HepG2 (cell line): ENCODE measurements at regions not wholly inside any gene's neighbourhood (a gene's known extent, or its start where the extent isn't known, plus 50 kb on each side); places are given as distances from the start of the nearest gene placed in this dataset.

Experiments
- ATAC-seq: fragments of 200-7000 bp; cut with Tn5 transposase; 3 replicates; pipeline ENCODE4 v1.9.1; 2020; ENCODE audit warnings: mild to moderate bottlenecking, moderate library complexity
- BruUV-seq: library from RNA; stranded (reverse); fragments of 400-500 nt; replicated peaks from 2 replicates; lab custom pipeline; 2021; lab: Mats Ljungman, UMichigan
- CTCF ChIA-PET: fragments of 300-600 bp; formaldehyde crosslinking; extraction: SDS; loops from one replicate; lab custom pipeline; 2021; ENCODE audit warnings: low total read pairs, inconsistent platforms, low intra/inter-chr PET ratio; lab: Yijun Ruan, JAX
- POLR2A ChIA-PET: fragments of 350-600 bp; sonication (Branson Sonifier 250); formaldehyde crosslinking; loops from one replicate; lab custom pipeline; 2020; ENCODE audit warnings: antibody characterized with exemption, inconsistent platforms; lab: Yijun Ruan, JAX
- DNase-seq: peaks from one replicate; pipeline ENCODE4 v3.0.0-alpha.2; 2015; ENCODE audit warnings: low spot score
- FAIRE-seq: peaks from 3 replicates; lab custom pipeline; 2011; peaks lifted over from hg19 to GRCh38; lab: Jason Lieb, UNC
- H2AFZ ChIP-seq: one replicate; pipeline ENCODE4 v1.6.1; 2011; ENCODE audit warnings: low read length, inconsistent platforms
- H3K27ac ChIP-seq: fragments of 300-600 bp; 3 replicates; pipeline ENCODE4 v1.8.0; 2011; ENCODE audit warnings: mixed run types, mild to moderate bottlenecking, mixed read lengths, low read length, inconsistent platforms; ENCODE audit not compliant: insufficient read depth; ENCODE audit errors: extremely low read length
- H3K27me3 ChIP-seq, 2 experiments: fragments of 200-600 bp in 1 of 2; 2 replicates in 1 of 2; 3 replicates in 1 of 2; pipeline versions ENCODE4 v1.6.0 to v1.8.0; 2011; ENCODE audit warnings: low read length in 2 of 2, mild to moderate bottlenecking in 2 of 2, moderate library complexity in 2 of 2, inconsistent platforms in 1 of 2; ENCODE audit not compliant: insufficient read depth in 2 of 2, control insufficient read depth in 1 of 2
- H3K36me3 ChIP-seq, 2 experiments: fragments of 200-600 bp in 1 of 2; replicated peaks in 1 of 2; 2 replicates in 1 of 2; 3 replicates in 1 of 2; pipeline versions ENCODE4 v1.5.1 to v1.8.0; 2011; ENCODE audit warnings: low read length in 2 of 2, inconsistent platforms in 1 of 2; ENCODE audit not compliant: insufficient read depth in 2 of 2, control insufficient read depth in 1 of 2
- H3K4me1 ChIP-seq: 2 replicates; pipeline ENCODE4 v1.5.1; 2012; ENCODE audit warnings: low read length, inconsistent platforms; ENCODE audit not compliant: insufficient read depth
- H3K4me2 ChIP-seq: 2 replicates; pipeline ENCODE4 v1.6.0; 2011; ENCODE audit warnings: low read depth, low read length, inconsistent platforms
- H3K4me3 ChIP-seq, 3 experiments: fragments of 200-600 bp in 1 of 3; sonication (generic), shearing (Covaris generic) in 1 of 3; replicated peaks in 1 of 3; 2 replicates each; pipeline ENCODE4 v1.5.1; 2011 to 2016; ENCODE audit warnings: low read length in 3 of 3, inconsistent platforms in 2 of 3, low read depth in 2 of 3, mild to moderate bottlenecking in 2 of 3, control low read depth in 1 of 3, mixed read lengths in 1 of 3; ENCODE audit not compliant: insufficient read depth in 1 of 3
- H3K79me2 ChIP-seq: one replicate; pipeline ENCODE4 v1.6.1; 2011; ENCODE audit warnings: low read length, inconsistent platforms; ENCODE audit not compliant: insufficient read depth
- H3K9ac ChIP-seq: 2 replicates; pipeline ENCODE4 v1.6.0; 2011; ENCODE audit warnings: mild to moderate bottlenecking, low read depth, low read length, inconsistent platforms; ENCODE audit not compliant: insufficient read depth
- H3K9me3 ChIP-seq: 2 replicates; pipeline ENCODE4 v1.5.1; 2012; ENCODE audit warnings: mild to moderate bottlenecking, low read length
- H4K20me1 ChIP-seq: 2 replicates; pipeline ENCODE4 v1.6.0; 2011; ENCODE audit warnings: inconsistent platforms, mild to moderate bottlenecking, low read length, moderate library complexity; ENCODE audit not compliant: insufficient read depth
- CC2D1A ChIP-seq: sonication (generic); formaldehyde crosslinking; IDR thresholded peaks from 2 replicates; pipeline ENCODE4 v1.8.1; 2023; ENCODE audit warnings: mild to moderate bottlenecking, missing genetic modification reagents
- FOSL2 ChIP-seq: sonication (generic); formaldehyde crosslinking; IDR thresholded peaks from 2 replicates; pipeline ENCODE4 v1.4.0; 2020; ENCODE audit warnings: missing genetic modification reagents
- FOXA1 ChIP-seq, 2 experiments: fragments of 450-650 bp in 1 of 2; sonication (generic) in 1 of 2; formaldehyde crosslinking in 1 of 2; IDR thresholded peaks; 2 replicates each; pipeline versions ENCODE4 v1.4.0 to v1.6.1; 2016 to 2020; ENCODE audit warnings: missing genetic modification reagents in 1 of 2
- GTF3A ChIP-seq: sonication (generic); formaldehyde crosslinking; conservative IDR thresholded peaks from 2 replicates; pipeline ENCODE4 v1.4.0; 2020; ENCODE audit warnings: mild to moderate bottlenecking, missing genetic modification reagents
- IKZF1 ChIP-seq: fragments of 450-650 bp; IDR thresholded peaks from 2 replicates; pipeline ENCODE4 v1.7.1; 2016
- KAT8 ChIP-seq: IDR thresholded peaks from 2 replicates; pipeline ENCODE4 v1.6.1; 2016; ENCODE audit warnings: missing genetic modification reagents, missing compliant biosample characterization
- MEIS2 ChIP-seq: sonication (generic); formaldehyde crosslinking; IDR thresholded peaks from 2 replicates; pipeline ENCODE4 v1.9.0; 2021; ENCODE audit warnings: mild to moderate bottlenecking, missing genetic modification reagents
- NR2F2 ChIP-seq: IDR thresholded peaks from 2 replicates; pipeline ENCODE4 v1.6.1; 2012; ENCODE audit warnings: low read depth, inconsistent platforms, borderline replicate concordance
- PRPF4 ChIP-seq: fragments of 200-400 bp; formaldehyde crosslinking; IDR thresholded peaks from 2 replicates; pipeline ENCODE4 v1.6.1; 2016; ENCODE audit warnings: low read length, low read depth; ENCODE audit not compliant: poor library complexity, severe bottlenecking
- SALL1 ChIP-seq: sonication (generic); formaldehyde crosslinking; IDR thresholded peaks from 2 replicates; pipeline ENCODE4 v1.8.0; 2022; ENCODE audit warnings: mild to moderate bottlenecking, missing genetic modification reagents
- ZNF589 ChIP-seq: sonication (generic); formaldehyde crosslinking; conservative IDR thresholded peaks from 2 replicates; pipeline ENCODE4 v1.8.0; 2022; ENCODE audit warnings: mild to moderate bottlenecking, moderate library complexity, missing genetic modification reagents
- ZNF674 ChIP-seq: sonication (generic); formaldehyde crosslinking; IDR thresholded peaks from 2 replicates; pipeline ENCODE4 v1.5.0; 2020; ENCODE audit warnings: low read depth, mild to moderate bottlenecking, missing genetic modification reagents
- ZSCAN22 ChIP-seq: sonication (generic); formaldehyde crosslinking; IDR thresholded peaks from 2 replicates; pipeline ENCODE4 v1.4.0; 2020; ENCODE audit warnings: mild to moderate bottlenecking, missing genetic modification reagents
- WGBS: methylation state at CpG from one replicate; pipeline ENCODE4 v1.1.6; 2017; ENCODE audit warnings: low lambda C conversion rate; 5-methylcytosine and 5-hydroxymethylcytosine counted together
- in situ Hi-C: cut with HindIII; loops from 2 replicates; pipeline ENCODE4 v1.10.0; 2017; ENCODE audit warnings: low pct_unique_long_range_greater_than_20kb; ENCODE audit not compliant: extremely low pct_ligation_motif_present
- intact Hi-C: fragments of 100-400 bp; cut with micrococcal nuclease; formaldehyde crosslinking; loops from one replicate; pipeline ENCODE4 v1.10.0; 2022; ENCODE audit not compliant: unreplicated experiment
- TF ChIP-seq, protein P1 (sequence below): sonication (generic); formaldehyde crosslinking; IDR thresholded peaks from 2 replicates; pipeline ENCODE4 v1.9.0; 2021; ENCODE audit warnings: missing genetic modification reagents, borderline replicate concordance

DNA sequence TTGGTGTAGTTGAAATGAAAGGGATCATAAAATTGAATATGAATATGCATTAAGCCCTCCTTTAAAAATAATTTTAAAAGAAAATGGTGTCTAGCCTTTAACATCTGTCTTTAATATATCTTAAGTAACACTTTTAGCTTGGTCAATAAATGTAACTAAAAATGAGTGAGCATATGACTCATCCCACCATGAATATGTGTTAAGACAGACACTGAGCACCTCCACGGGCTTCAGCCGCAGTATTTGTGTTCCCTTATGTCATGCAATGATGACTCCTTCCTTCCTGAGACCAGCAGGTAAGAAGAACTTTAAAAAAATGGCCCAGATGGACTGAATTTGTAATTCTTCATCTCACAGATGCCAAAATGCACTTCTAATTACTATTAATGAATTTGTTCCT is 563.2 kb downstream of the NR2F1-AS1 start:
- no peak overlapping the region for H3K4me2 ChIP-seq
- no peaks in the 10 kb centered on the region for H4K20me1 ChIP-seq
- no peaks in the 10 kb centered on the region for H3K9me3 ChIP-seq
- ATAC-seq (no peak), FAIRE-seq (no peak), DNase-seq (no peak)
- H3K36me3 ChIP-seq: no peaks in the 10 kb centered on the region
- no peaks in the 10 kb centered on the region; a peak in 1 of 5 replicates for H3K27me3 ChIP-seq
- no TSS peak for BruUV-seq
- no peaks in the 10 kb centered on the region for H3K79me2 ChIP-seq
- intact Hi-C loops: no loop called here
- ChIA-PET POLR2A (no interaction called here), CTCF (no interaction called here)
- WGBS: 83% methylated on average over 2 of the region's 2 CpGs
- no peak overlapping the region for H3K9ac ChIP-seq
- peaks cover 4% of the 10 kb centered on the region; the same call in 1 of the 2 replicates for H3K4me1 ChIP-seq
- no peak overlapping the region for H2AFZ ChIP-seq
- no peak overlapping the region for H3K4me3 ChIP-seq
- in situ Hi-C loops: no loop called here
- no peak overlapping the region for H3K27ac ChIP-seq
- no peak for TF ChIP-seq ZNF674 (CRISPR knock-in tag)
- TF ChIP-seq FOSL2: 0 out of 2 replicates have a peak, but pooled peaks have one; percentile 17

- in situ Hi-C loops: no loop called here
- intact Hi-C loops: no loop called here
- Histone ChIP-seq H3K4me3 (no peak overlapping the region), H3K4me1 (no peaks in the 10 kb centered on the region), H3K4me2 (no peak overlapping the region), H3K27ac (no peak overlapping the region), H3K9me3 (no peaks in the 10 kb centered on the region), H2AFZ (no peak overlapping the region)
- FAIRE-seq (no peak), DNase-seq (no peak)
- POLR2A ChIA-PET: no interaction called here
- no TSS peak for BruUV-seq
- no peak for TF ChIP-seq ZSCAN22 (CRISPR knock-in tag)
- TF ChIP-seq FOXA1 (IDR thresholded peaks at IDR 0.05): no peak
- TF ChIP-seq FOXA1 (CRISPR knock-in tag; IDR thresholded peaks at IDR 0.05): no peak
- TF ChIP-seq KAT8 (CRISPR knock-in tag): no peak
- no peak for TF ChIP-seq NR2F2
- TF ChIP-seq, protein P1, sequence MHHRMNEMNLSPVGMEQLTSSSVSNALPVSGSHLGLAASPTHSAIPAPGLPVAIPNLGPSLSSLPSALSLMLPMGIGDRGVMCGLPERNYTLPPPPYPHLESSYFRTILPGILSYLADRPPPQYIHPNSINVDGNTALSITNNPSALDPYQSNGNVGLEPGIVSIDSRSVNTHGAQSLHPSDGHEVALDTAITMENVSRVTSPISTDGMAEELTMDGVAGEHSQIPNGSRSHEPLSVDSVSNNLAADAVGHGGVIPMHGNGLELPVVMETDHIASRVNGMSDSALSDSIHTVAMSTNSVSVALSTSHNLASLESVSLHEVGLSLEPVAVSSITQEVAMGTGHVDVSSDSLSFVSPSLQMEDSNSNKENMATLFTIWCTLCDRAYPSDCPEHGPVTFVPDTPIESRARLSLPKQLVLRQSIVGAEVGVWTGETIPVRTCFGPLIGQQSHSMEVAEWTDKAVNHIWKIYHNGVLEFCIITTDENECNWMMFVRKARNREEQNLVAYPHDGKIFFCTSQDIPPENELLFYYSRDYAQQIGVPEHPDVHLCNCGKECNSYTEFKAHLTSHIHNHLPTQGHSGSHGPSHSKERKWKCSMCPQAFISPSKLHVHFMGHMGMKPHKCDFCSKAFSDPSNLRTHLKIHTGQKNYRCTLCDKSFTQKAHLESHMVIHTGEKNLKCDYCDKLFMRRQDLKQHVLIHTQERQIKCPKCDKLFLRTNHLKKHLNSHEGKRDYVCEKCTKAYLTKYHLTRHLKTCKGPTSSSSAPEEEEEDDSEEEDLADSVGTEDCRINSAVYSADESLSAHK: no peak
- TF ChIP-seq GTF3A (CRISPR knock-in tag): no peak
- no peak for TF ChIP-seq ZNF589 (CRISPR knock-in tag)
- TF ChIP-seq CC2D1A (CRISPR knock-in tag): no peak
- TF ChIP-seq PRPF4: no peak
- TF ChIP-seq IKZF1: no peak
- no peak for TF ChIP-seq MEIS2 (CRISPR knock-in tag)
- TF ChIP-seq SALL1 (CRISPR knock-in tag): no peak
- TF ChIP-seq, all 625 proteins: peak for 0
- no peak overlapping the region for H3K9ac ChIP-seq
- CTCF ChIA-PET: no interaction called here
- H4K20me1 ChIP-seq: no peaks in the 10 kb centered on the region
- H3K79me2 ChIP-seq: no peaks in the 10 kb centered on the region
- H3K27me3 ChIP-seq: no peaks in the 10 kb centered on the region; a peak in 1 of 5 replicates
- H3K36me3 ChIP-seq: no peaks in the 10 kb centered on the region
- no peak for ATAC-seq
- 95% methylated on average over 1 of the region's 1 CpG for WGBS
These were observed 563.6 kb downstream of the NR2F1-AS1 start for GRCh38 chr5:93017376-93017775.
